Kidney epithelial cell (primary cell): ENCODE measurements at regions not wholly inside any gene's neighbourhood (a gene's known extent, or its start where the extent isn't known, plus 50 kb on each side); places are given as distances from the start of the nearest gene placed in this dataset.

Source experiments
- DNase-seq: peaks from one replicate; pipeline ENCODE4 v3.0.0-alpha.2; 2010; ENCODE audit warnings: low read depth
- H3K27me3 ChIP-seq: 2 replicates; pipeline ENCODE4 v1.6.0; 2011; ENCODE audit warnings: low read length; ENCODE audit not compliant: control insufficient read depth, insufficient read depth
- H3K36me3 ChIP-seq: 2 replicates; pipeline ENCODE4 v1.5.1; 2011; ENCODE audit warnings: low read length; ENCODE audit not compliant: control insufficient read depth, insufficient read depth
- H3K4me3 ChIP-seq: 2 replicates; pipeline ENCODE4 v1.5.1; 2011; ENCODE audit warnings: low read depth, mild to moderate bottlenecking, control low read depth, low read length
- CTCF ChIP-seq: IDR thresholded peaks from 2 replicates; pipeline ENCODE4 v1.5.1; 2011; ENCODE audit warnings: mild to moderate bottlenecking, moderate library complexity, low read length, control low read depth, inconsistent platforms; ENCODE audit not compliant: insufficient read depth, poor library complexity, severe bottlenecking

DNA sequence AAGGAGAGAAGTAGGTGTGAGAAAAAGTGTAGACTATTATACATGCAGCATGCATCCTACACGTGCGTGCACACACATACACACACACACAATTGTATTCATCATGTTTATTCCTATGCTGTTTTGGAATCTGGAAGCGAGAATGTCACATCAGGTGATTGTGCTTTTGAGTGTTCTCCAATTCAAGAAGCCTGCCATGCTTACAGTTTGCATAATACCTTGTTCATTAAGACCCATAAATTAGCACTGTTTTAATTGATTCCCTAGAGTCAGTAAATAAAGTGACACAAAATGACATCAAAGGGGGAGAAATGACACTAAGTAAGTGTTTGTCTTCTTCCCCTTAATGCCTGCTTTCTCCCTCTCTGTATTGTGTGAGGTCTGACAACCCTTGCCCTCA, 336.1 kb upstream of the IGFBP7 start:
- Histone ChIP-seq H3K36me3 (no peaks in the 10 kb centered on the region), H3K27me3 (no peaks in the 10 kb centered on the region), H3K4me3 (no peak overlapping the region)
- no peak for DNase-seq
- TF ChIP-seq CTCF, result no peak

- no peak overlapping the region for H3K4me3 ChIP-seq
- no peak for TF ChIP-seq CTCF
- H3K36me3 ChIP-seq, result no peaks in the 10 kb centered on the region
- DNase-seq, result no peak
- no peaks in the 10 kb centered on the region for H3K27me3 ChIP-seq
Observed at GRCh38 chr4:57445686-57446085, 335.5 kb upstream of the IGFBP7 start.

GRCh38 chr4:57444671-57445070, 334.5 kb upstream of the IGFBP7 start:
- TF ChIP-seq CTCF, result no peak
- no peak for DNase-seq
- H3K27me3 ChIP-seq, result no peaks in the 10 kb centered on the region
- H3K36me3 ChIP-seq, result no peaks in the 10 kb centered on the region
- H3K4me3 ChIP-seq, result no peak overlapping the region

GRCh38 chr4:57443787-57444186, 333.6 kb upstream of the IGFBP7 start:
- Histone ChIP-seq H3K27me3 (no peaks in the 10 kb centered on the region), H3K4me3 (no peak overlapping the region), H3K36me3 (no peaks in the 10 kb centered on the region)
- TF ChIP-seq CTCF, result no peak
- no peak for DNase-seq

GRCh38 chr4:57443308-57443707, 333.1 kb upstream of the IGFBP7 start:
- H3K36me3 ChIP-seq, result no peaks in the 10 kb centered on the region
- no peaks in the 10 kb centered on the region for H3K27me3 ChIP-seq
- no peak for TF ChIP-seq CTCF

GRCh38 chr4:57442831-57443291, 332.7 kb upstream of the IGFBP7 start:
- peak; percentile 77 for TF ChIP-seq CTCF
- Histone ChIP-seq H3K27me3 (no peaks in the 10 kb centered on the region), H3K36me3 (no peaks in the 10 kb centered on the region), H3K4me3 (no peak overlapping the region)
- DNase-seq, result no peak

More at GRCh38 chr4:57443308-57443707, 333.1 kb upstream of the IGFBP7 start:
- DNase-seq, result no peak
- no peak overlapping the region for H3K4me3 ChIP-seq
